Rectal smooth muscle tissue (tissue), 1 donor: ENCODE measurements at regions not wholly inside any gene's neighbourhood (a gene's known extent, or its start where the extent isn't known, plus 50 kb on each side); places are given as distances from the start of the nearest gene placed in this dataset.

ENCODE experiments used
- H3K27ac ChIP-seq: one replicate; pipeline ENCODE4 v1.7.0; 2013; ENCODE audit warnings: low read depth, low read length, inconsistent platforms
- H3K27me3 ChIP-seq: one replicate; pipeline ENCODE4 v1.7.0; 2013; ENCODE audit warnings: low read length; ENCODE audit not compliant: control insufficient read depth, insufficient read depth
- H3K36me3 ChIP-seq: one replicate; pipeline ENCODE4 v1.7.0; 2013; ENCODE audit warnings: low read length; ENCODE audit not compliant: control insufficient read depth, insufficient read depth
- H3K4me1 ChIP-seq: one replicate; pipeline ENCODE4 v1.7.0; 2013; ENCODE audit warnings: low read length; ENCODE audit not compliant: control insufficient read depth, insufficient read depth
- H3K4me3 ChIP-seq: one replicate; pipeline ENCODE4 v1.7.0; 2013; ENCODE audit warnings: low read length
- H3K9ac ChIP-seq: one replicate; pipeline ENCODE4 v1.7.0; 2013; ENCODE audit warnings: low read length

GRCh38 chr3:126264381-126264780 lies 84.0 kb upstream of the ALDH1L1 start:
- Histone ChIP-seq H3K36me3 (no peaks in the 10 kb centered on the region), H3K27ac (no peak overlapping the region), H3K9ac (no peak overlapping the region), H3K4me3 (no peak overlapping the region), H3K4me1 (peaks cover 10% of the 10 kb centered on the region), H3K27me3 (no peaks in the 10 kb centered on the region)

GRCh38 chr3:126263971-126264370 lies 83.6 kb upstream of the ALDH1L1 start:
- H3K4me1 ChIP-seq: peaks cover 10% of the 10 kb centered on the region
- H3K27me3 ChIP-seq: no peaks in the 10 kb centered on the region
- H3K27ac ChIP-seq: no peak overlapping the region
- H3K4me3 ChIP-seq: no peak overlapping the region
- H3K9ac ChIP-seq: no peak overlapping the region
- H3K36me3 ChIP-seq: no peaks in the 10 kb centered on the region

- no peaks in the 10 kb centered on the region for H3K27me3 ChIP-seq
- H3K4me1 ChIP-seq: peaks cover 10% of the 10 kb centered on the region
- no peak overlapping the region for H3K9ac ChIP-seq
- H3K27ac ChIP-seq: no peak overlapping the region
- no peaks in the 10 kb centered on the region for H3K36me3 ChIP-seq
- H3K4me3 ChIP-seq: no peak overlapping the region
Measured at GRCh38 chr3:126263539-126263938, 83.2 kb upstream of the ALDH1L1 start.

GRCh38 chr3:126262227-126262626 lies 81.8 kb upstream of the ALDH1L1 start:
- Histone ChIP-seq H3K36me3 (no peaks in the 10 kb centered on the region), H3K27me3 (no peaks in the 10 kb centered on the region), H3K4me1 (peaks cover 4% of the 10 kb centered on the region), H3K4me3 (no peak overlapping the region), H3K27ac (no peak overlapping the region), H3K9ac (no peak overlapping the region)

GRCh38 chr3:126261037-126261436 lies 80.7 kb upstream of the ALDH1L1 start:
- Histone ChIP-seq H3K27ac (no peak overlapping the region), H3K9ac (no peak overlapping the region), H3K4me3 (no peak overlapping the region), H3K27me3 (no peaks in the 10 kb centered on the region), H3K36me3 (no peaks in the 10 kb centered on the region), H3K4me1 (no peaks in the 10 kb centered on the region)

GRCh38 chr3:126259411-126260391 lies 79.3 kb upstream of the ALDH1L1 start:
- Histone ChIP-seq H3K36me3 (no peaks in the 10 kb centered on the region), H3K27me3 (no peaks in the 10 kb centered on the region), H3K9ac (no peak overlapping the region), H3K4me1 (no peaks in the 10 kb centered on the region), H3K4me3 (peak overlapping the region; percentile 39), H3K27ac (no peak overlapping the region)

GRCh38 chr3:126258670-126259069 lies 78.3 kb upstream of the ALDH1L1 start:
- no peaks in the 10 kb centered on the region for H3K4me1 ChIP-seq
- no peak overlapping the region for H3K4me3 ChIP-seq
- no peak overlapping the region for H3K27ac ChIP-seq
- H3K9ac ChIP-seq: no peak overlapping the region
- no peaks in the 10 kb centered on the region for H3K27me3 ChIP-seq
- no peaks in the 10 kb centered on the region for H3K36me3 ChIP-seq

- Histone ChIP-seq H3K36me3 (no peaks in the 10 kb centered on the region), H3K4me1 (no peaks in the 10 kb centered on the region), H3K27me3 (no peaks in the 10 kb centered on the region), H3K27ac (no peak overlapping the region), H3K4me3 (no peak overlapping the region), H3K9ac (no peak overlapping the region)
Measured at GRCh38 chr3:126257984-126258383, 77.6 kb upstream of the ALDH1L1 start.

GRCh38 chr3:126257174-126257573 lies 76.8 kb upstream of the ALDH1L1 start:
- H3K4me3 ChIP-seq: no peak overlapping the region
- H3K27ac ChIP-seq: no peak overlapping the region
- H3K9ac ChIP-seq: no peak overlapping the region
- H3K4me1 ChIP-seq: no peaks in the 10 kb centered on the region
- no peaks in the 10 kb centered on the region for H3K36me3 ChIP-seq
- no peaks in the 10 kb centered on the region for H3K27me3 ChIP-seq

GRCh38 chr3:126256251-126256650 lies 75.9 kb upstream of the ALDH1L1 start:
- Histone ChIP-seq H3K27ac (no peak overlapping the region), H3K4me1 (no peaks in the 10 kb centered on the region), H3K36me3 (no peaks in the 10 kb centered on the region), H3K27me3 (no peaks in the 10 kb centered on the region), H3K4me3 (no peak overlapping the region), H3K9ac (no peak overlapping the region)

GRCh38 chr3:126253072-126253471 lies 72.7 kb upstream of the ALDH1L1 start:
- H3K36me3 ChIP-seq: no peaks in the 10 kb centered on the region
- no peak overlapping the region for H3K27ac ChIP-seq
- no peak overlapping the region for H3K9ac ChIP-seq

GRCh38 chr3:126252373-126252772 lies 72.0 kb upstream of the ALDH1L1 start:
- H3K27me3 ChIP-seq: no peaks in the 10 kb centered on the region
- H3K9ac ChIP-seq: no peak overlapping the region
- H3K4me3 ChIP-seq: no peak overlapping the region
- no peak overlapping the region for H3K27ac ChIP-seq
- no peaks in the 10 kb centered on the region for H3K4me1 ChIP-seq
- H3K36me3 ChIP-seq: no peaks in the 10 kb centered on the region

More at GRCh38 chr3:126253072-126253471, 72.7 kb upstream of the ALDH1L1 start:
- Histone ChIP-seq H3K4me3 (no peak overlapping the region), H3K27me3 (no peaks in the 10 kb centered on the region), H3K4me1 (no peaks in the 10 kb centered on the region)
